ENCODE measurements at regions not wholly inside any gene's neighbourhood (a gene's known extent, or its start where the extent isn't known, plus 50 kb on each side); places are given as distances from the start of the nearest gene placed in this dataset.

- Histone ChIP-seq H3K4me1 (ENCODE audit: control insufficient read depth, insufficient read depth, low read length) (no peaks in the 10 kb centered on the region), H3K27me3 (ENCODE audit: control insufficient read depth, insufficient read depth, low read length) (no peaks in the 10 kb centered on the region), H3K36me3 (ENCODE audit: control insufficient read depth, insufficient read depth, low read length) (no peaks in the 10 kb centered on the region), H3K9me3 (ENCODE audit: control insufficient read depth, insufficient read depth, low read length) (no peaks in the 10 kb centered on the region), H3K4me3 (ENCODE audit: low read depth, low read length) (no peak overlapping the region), H3K27ac (ENCODE audit: low read depth, low read length) (no peak overlapping the region), H3K9ac (ENCODE audit: low read depth, low read length) (no peak overlapping the region)
Measured at GRCh38 chr12:30507576-30507975, 188.1 kb downstream of the IPO8 start.

GRCh38 chr12:30506411-30506810, 189.3 kb downstream of the IPO8 start:
- Histone ChIP-seq H3K27ac (ENCODE audit: low read depth, low read length) (no peak overlapping the region), H3K9ac (ENCODE audit: low read depth, low read length) (no peak overlapping the region), H3K27me3 (ENCODE audit: control insufficient read depth, insufficient read depth, low read length) (no peaks in the 10 kb centered on the region), H3K9me3 (ENCODE audit: control insufficient read depth, insufficient read depth, low read length) (no peaks in the 10 kb centered on the region), H3K4me1 (ENCODE audit: control insufficient read depth, insufficient read depth, low read length) (no peaks in the 10 kb centered on the region), H3K4me3 (ENCODE audit: low read depth, low read length) (no peak overlapping the region), H3K36me3 (ENCODE audit: control insufficient read depth, insufficient read depth, low read length) (no peaks in the 10 kb centered on the region)

GRCh38 chr12:30501718-30502117, 194.0 kb downstream of the IPO8 start:
- Histone ChIP-seq H3K9me3 (ENCODE audit: control insufficient read depth, insufficient read depth, low read length) (no peaks in the 10 kb centered on the region), H3K36me3 (ENCODE audit: control insufficient read depth, insufficient read depth, low read length) (no peaks in the 10 kb centered on the region), H3K27ac (ENCODE audit: low read depth, low read length) (no peak overlapping the region), H3K27me3 (ENCODE audit: control insufficient read depth, insufficient read depth, low read length) (no peaks in the 10 kb centered on the region), H3K4me3 (ENCODE audit: low read depth, low read length) (no peak overlapping the region), H3K9ac (ENCODE audit: low read depth, low read length) (no peak overlapping the region), H3K4me1 (ENCODE audit: control insufficient read depth, insufficient read depth, low read length) (no peaks in the 10 kb centered on the region)

DNA sequence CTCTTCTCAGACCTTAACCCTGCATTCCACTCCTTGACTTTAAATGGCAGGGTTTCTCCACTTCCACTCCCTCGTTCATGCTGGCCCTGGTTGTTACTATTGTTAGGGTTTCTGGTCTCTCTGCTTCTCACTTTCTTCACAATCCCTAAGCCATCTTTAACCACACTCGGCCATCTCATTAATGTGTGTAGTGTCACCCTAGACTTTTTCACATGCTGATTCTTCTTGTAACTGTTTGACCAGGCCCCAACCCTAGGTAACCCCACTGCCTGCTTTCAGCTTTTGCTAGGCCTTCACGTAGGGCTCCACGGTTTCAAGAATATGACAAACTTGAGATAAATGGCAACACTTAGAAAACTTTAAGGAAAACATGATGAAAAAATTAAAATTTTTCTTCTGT, 195.1 kb downstream of the IPO8 start:
- Histone ChIP-seq H3K4me3 (ENCODE audit: low read depth, low read length) (no peak overlapping the region), H3K36me3 (ENCODE audit: control insufficient read depth, insufficient read depth, low read length) (no peaks in the 10 kb centered on the region), H3K4me1 (ENCODE audit: control insufficient read depth, insufficient read depth, low read length) (no peaks in the 10 kb centered on the region), H3K9ac (ENCODE audit: low read depth, low read length) (no peak overlapping the region), H3K27ac (ENCODE audit: low read depth, low read length) (no peak overlapping the region), H3K27me3 (ENCODE audit: control insufficient read depth, insufficient read depth, low read length) (no peaks in the 10 kb centered on the region), H3K9me3 (ENCODE audit: control insufficient read depth, insufficient read depth, low read length) (no peaks in the 10 kb centered on the region)

- Histone ChIP-seq H3K9ac (ENCODE audit: low read depth, low read length) (no peak overlapping the region), H3K4me1 (ENCODE audit: control insufficient read depth, insufficient read depth, low read length) (peaks cover 6% of the 10 kb centered on the region; the same call in 1 of the 2 replicates), H3K36me3 (ENCODE audit: control insufficient read depth, insufficient read depth, low read length) (no peaks in the 10 kb centered on the region), H3K27me3 (ENCODE audit: control insufficient read depth, insufficient read depth, low read length) (no peaks in the 10 kb centered on the region), H3K27ac (ENCODE audit: low read depth, low read length) (no peak overlapping the region), H3K9me3 (ENCODE audit: control insufficient read depth, insufficient read depth, low read length) (no peaks in the 10 kb centered on the region), H3K4me3 (ENCODE audit: low read depth, low read length) (no peak overlapping the region)
Measured at GRCh38 chr12:30485230-30485890, 210.3 kb downstream of the IPO8 start.

- H3K27ac ChIP-seq (ENCODE audit: low read depth, low read length): no peak overlapping the region
- no peaks in the 10 kb centered on the region for H3K36me3 ChIP-seq (ENCODE audit: control insufficient read depth, insufficient read depth, low read length)
- no peaks in the 10 kb centered on the region for H3K27me3 ChIP-seq (ENCODE audit: control insufficient read depth, insufficient read depth, low read length)
- no peak overlapping the region for H3K9ac ChIP-seq (ENCODE audit: low read depth, low read length)
- peaks cover 6% of the 10 kb centered on the region; the same call in 1 of the 2 replicates for H3K4me1 ChIP-seq (ENCODE audit: control insufficient read depth, insufficient read depth, low read length)
- no peaks in the 10 kb centered on the region for H3K9me3 ChIP-seq (ENCODE audit: control insufficient read depth, insufficient read depth, low read length)
- H3K4me3 ChIP-seq (ENCODE audit: low read depth, low read length): no peak overlapping the region
Measured at GRCh38 chr12:30484658-30485057, 211.0 kb downstream of the IPO8 start.

- H3K27ac ChIP-seq (ENCODE audit: low read depth, low read length): no peak overlapping the region
- no peaks in the 10 kb centered on the region for H3K27me3 ChIP-seq (ENCODE audit: control insufficient read depth, insufficient read depth, low read length)
- no peak overlapping the region for H3K4me3 ChIP-seq (ENCODE audit: low read depth, low read length)
- H3K9ac ChIP-seq (ENCODE audit: low read depth, low read length): no peak overlapping the region
- H3K9me3 ChIP-seq (ENCODE audit: control insufficient read depth, insufficient read depth, low read length): no peaks in the 10 kb centered on the region
- no peaks in the 10 kb centered on the region for H3K36me3 ChIP-seq (ENCODE audit: control insufficient read depth, insufficient read depth, low read length)
- peaks cover 6% of the 10 kb centered on the region; the same call in 1 of the 2 replicates for H3K4me1 ChIP-seq (ENCODE audit: control insufficient read depth, insufficient read depth, low read length)
Measured at GRCh38 chr12:30482650-30483049, 213.0 kb downstream of the IPO8 start.

- no peaks in the 10 kb centered on the region for H3K36me3 ChIP-seq (ENCODE audit: control insufficient read depth, insufficient read depth, low read length)
- no peak overlapping the region for H3K27ac ChIP-seq (ENCODE audit: low read depth, low read length)
- H3K4me1 ChIP-seq (ENCODE audit: control insufficient read depth, insufficient read depth, low read length): no peaks in the 10 kb centered on the region
- H3K27me3 ChIP-seq (ENCODE audit: control insufficient read depth, insufficient read depth, low read length): no peaks in the 10 kb centered on the region
- H3K9ac ChIP-seq (ENCODE audit: low read depth, low read length): no peak overlapping the region
- no peak overlapping the region for H3K4me3 ChIP-seq (ENCODE audit: low read depth, low read length)
- peaks cover 8% of the 10 kb centered on the region; the same call in 1 of the 2 replicates for H3K9me3 ChIP-seq (ENCODE audit: control insufficient read depth, insufficient read depth, low read length)
Measured at GRCh38 chr12:30473274-30473673, 222.4 kb downstream of the IPO8 start.

- no peaks in the 10 kb centered on the region for H3K4me1 ChIP-seq (ENCODE audit: control insufficient read depth, insufficient read depth, low read length)
- H3K9ac ChIP-seq (ENCODE audit: low read depth, low read length): no peak overlapping the region
- H3K9me3 ChIP-seq (ENCODE audit: control insufficient read depth, insufficient read depth, low read length): peaks cover 8% of the 10 kb centered on the region; the same call in 1 of the 2 replicates
- no peak overlapping the region for H3K4me3 ChIP-seq (ENCODE audit: low read depth, low read length)
- no peaks in the 10 kb centered on the region for H3K27me3 ChIP-seq (ENCODE audit: control insufficient read depth, insufficient read depth, low read length)
- H3K27ac ChIP-seq (ENCODE audit: low read depth, low read length): no peak overlapping the region
- H3K36me3 ChIP-seq (ENCODE audit: control insufficient read depth, insufficient read depth, low read length): no peaks in the 10 kb centered on the region
Measured at GRCh38 chr12:30466093-30466585, 229.5 kb downstream of the IPO8 start.

DNA sequence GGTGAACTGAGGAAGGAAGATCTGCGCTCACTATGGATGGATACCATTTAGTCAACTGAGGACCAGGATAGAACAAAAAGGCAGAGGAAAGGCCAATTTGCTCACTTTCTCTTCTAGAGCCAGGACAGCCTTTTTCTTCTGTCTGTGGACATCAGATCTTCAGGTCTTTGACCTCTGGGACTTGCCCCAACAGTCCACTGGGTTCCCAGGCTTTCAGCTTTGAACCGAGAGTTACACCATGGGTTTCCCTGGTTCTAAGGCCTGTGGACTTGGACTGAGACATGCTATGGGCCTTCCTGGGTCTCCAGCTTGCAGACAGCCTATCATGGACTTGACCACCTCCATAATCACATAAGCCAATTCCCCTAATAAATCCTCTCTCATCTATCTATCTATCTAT, 232.0 kb downstream of the IPO8 start:
- Histone ChIP-seq H3K36me3 (ENCODE audit: control insufficient read depth, insufficient read depth, low read length) (no peaks in the 10 kb centered on the region), H3K4me3 (ENCODE audit: low read depth, low read length) (no peak overlapping the region), H3K9me3 (ENCODE audit: control insufficient read depth, insufficient read depth, low read length) (no peaks in the 10 kb centered on the region; the same call in 1 of the 2 replicates), H3K4me1 (ENCODE audit: control insufficient read depth, insufficient read depth, low read length) (no peaks in the 10 kb centered on the region), H3K9ac (ENCODE audit: low read depth, low read length) (no peak overlapping the region), H3K27ac (ENCODE audit: low read depth, low read length) (no peak overlapping the region), H3K27me3 (ENCODE audit: control insufficient read depth, insufficient read depth, low read length) (no peaks in the 10 kb centered on the region)

- Histone ChIP-seq H3K9ac (ENCODE audit: low read depth, low read length) (no peak overlapping the region), H3K27ac (ENCODE audit: low read depth, low read length) (no peak overlapping the region), H3K4me3 (ENCODE audit: low read depth, low read length) (no peak overlapping the region), H3K36me3 (ENCODE audit: control insufficient read depth, insufficient read depth, low read length) (no peaks in the 10 kb centered on the region), H3K9me3 (ENCODE audit: control insufficient read depth, insufficient read depth, low read length) (no peaks in the 10 kb centered on the region; the same call in 1 of the 2 replicates), H3K4me1 (ENCODE audit: control insufficient read depth, insufficient read depth, low read length) (no peaks in the 10 kb centered on the region), H3K27me3 (ENCODE audit: control insufficient read depth, insufficient read depth, low read length) (no peaks in the 10 kb centered on the region)
Measured at GRCh38 chr12:30462249-30462648, 233.4 kb downstream of the IPO8 start.

Data from HUES48 (cell line).